GM12865 (cell line): ENCODE measurements at regions not wholly inside any gene's neighbourhood (a gene's known extent, or its start where the extent isn't known, plus 50 kb on each side); places are given as distances from the start of the nearest gene placed in this dataset.
"Not testable (repeated sequence)": the region's sequence is repeated elsewhere in the genome, so short reads cannot be mapped to it uniquely, and the experiment has no call there.

Experiments
- DNase-seq: peaks from one replicate; pipeline ENCODE4 v3.0.0; 2010; ENCODE audit warnings: low read depth
- H3K4me3 ChIP-seq: 2 replicates; pipeline ENCODE4 v1.5.1; 2011; ENCODE audit warnings: mild to moderate bottlenecking, low read depth, low read length, control low read depth
- CTCF ChIP-seq: IDR thresholded peaks from 2 replicates; pipeline ENCODE4 v1.5.1; 2011; ENCODE audit warnings: low read length, control low read depth, low read depth, inconsistent platforms; ENCODE audit not compliant: insufficient read depth; ENCODE audit errors: missing control alignments

- DNase-seq = no peak
- no peak overlapping the region for H3K4me3 ChIP-seq
- TF ChIP-seq CTCF = no peak
Observed at GRCh38 chr5:166625210-166625865, 1666.1 kb upstream of the WWC1 start.

- TF ChIP-seq CTCF = no peak
- no peak for DNase-seq
- H3K4me3 ChIP-seq = no peak overlapping the region
Observed at GRCh38 chr5:166637295-166637694, 1654.2 kb upstream of the WWC1 start.

GRCh38 chr5:166639151-166639550, 1652.3 kb upstream of the WWC1 start:
- DNase-seq = no peak
- TF ChIP-seq CTCF = no peak
- no peak overlapping the region for H3K4me3 ChIP-seq

GRCh38 chr5:166640136-166640535, 1651.3 kb upstream of the WWC1 start:
- DNase-seq, H3K4me3 ChIP-seq: not testable (repeated sequence)

- TF ChIP-seq CTCF = no peak
- DNase-seq = no peak
Observed at GRCh38 chr5:166648736-166649135, 1642.7 kb upstream of the WWC1 start.

GRCh38 chr5:166649676-166650075, 1641.8 kb upstream of the WWC1 start:
- TF ChIP-seq CTCF = no peak
- DNase-seq = no peak
- no peak overlapping the region for H3K4me3 ChIP-seq

More at GRCh38 chr5:166648736-166649135, 1642.7 kb upstream of the WWC1 start:
- no peak overlapping the region for H3K4me3 ChIP-seq

- no peak for DNase-seq
- H3K4me3 ChIP-seq = no peak overlapping the region
- no peak for TF ChIP-seq CTCF
Observed at GRCh38 chr5:166651234-166651633, 1640.2 kb upstream of the WWC1 start.
